Colonic mucosa (tissue), 4 donors: ENCODE measurements at regions not wholly inside any gene's neighbourhood (a gene's known extent, or its start where the extent isn't known, plus 50 kb on each side); places are given as distances from the start of the nearest gene placed in this dataset.

Source experiments
- DNase-seq: peaks from one replicate; pipeline ENCODE4 v3.0.0-alpha.2; 2020
- H3K27ac ChIP-seq: fragments of 200-600 bp; one replicate; pipeline ENCODE4 v1.8.0; 2021
- H3K27me3 ChIP-seq: fragments of 200-600 bp; one replicate; pipeline ENCODE4 v1.8.0; 2021
- H3K36me3 ChIP-seq: fragments of 200-600 bp; one replicate; pipeline ENCODE4 v1.8.0; 2021
- H3K4me1 ChIP-seq: fragments of 200-600 bp; one replicate; pipeline ENCODE4 v1.8.0; 2021; ENCODE audit warnings: mild to moderate bottlenecking
- H3K4me3 ChIP-seq: fragments of 200-600 bp; one replicate; pipeline ENCODE4 v1.8.0; 2021
- H3K9ac ChIP-seq, 2 donors: one replicate each; pipeline ENCODE4 v1.7.0; 2013; ENCODE audit warnings: control low read depth in 2 of 2, low read depth in 2 of 2, low read length in 2 of 2
- H3K9me3 ChIP-seq: fragments of 200-600 bp; one replicate; pipeline ENCODE4 v1.8.0; 2021
- intact Hi-C: fragments of 100-400 bp; cut with DNase I; formaldehyde crosslinking; loops from one replicate; pipeline ENCODE4 v1.14.1; 2022
- TF ChIP-seq, protein P1 (sequence below): fragments of 200-600 bp; IDR thresholded peaks from one replicate; pipeline ENCODE4 v1.8.0; 2022; ENCODE audit warnings: antibody characterized with exemption, mild to moderate bottlenecking
- donor health status: healthy.
- donor health status: DM: no; HTN: no; CAD: no.
- donor health status: DM: no; HTN: no; CAD: no.

DNA sequence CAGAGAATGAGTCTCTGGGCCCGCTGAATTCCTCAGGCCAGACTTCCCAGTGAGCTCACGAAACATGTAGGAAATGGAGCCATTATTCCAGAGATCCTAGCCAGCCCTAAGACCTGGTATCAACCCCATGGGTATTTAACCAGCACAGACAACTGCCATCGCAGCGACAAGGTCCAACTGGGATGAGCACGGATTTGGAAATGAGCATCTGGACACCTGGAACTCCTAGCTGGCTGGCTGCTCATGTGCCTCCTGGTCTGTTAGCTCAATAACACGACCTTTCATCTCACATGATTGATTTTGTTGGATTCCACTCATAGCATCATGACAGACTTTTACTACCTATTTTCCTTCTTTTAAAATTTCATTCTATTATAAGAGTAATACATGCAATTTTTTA is 51.0 kb downstream of the POU3F3 start:
- DNase-seq: no peak
- Histone ChIP-seq H3K27me3 (no peaks in the 10 kb centered on the region), H3K4me3 (no peak overlapping the region), H3K9ac (no peak overlapping the region), H3K9me3 (no peaks in the 10 kb centered on the region), H3K27ac (no peak overlapping the region), H3K4me1 (no peaks in the 10 kb centered on the region), H3K36me3 (no peaks in the 10 kb centered on the region)
- TF ChIP-seq, protein P1, sequence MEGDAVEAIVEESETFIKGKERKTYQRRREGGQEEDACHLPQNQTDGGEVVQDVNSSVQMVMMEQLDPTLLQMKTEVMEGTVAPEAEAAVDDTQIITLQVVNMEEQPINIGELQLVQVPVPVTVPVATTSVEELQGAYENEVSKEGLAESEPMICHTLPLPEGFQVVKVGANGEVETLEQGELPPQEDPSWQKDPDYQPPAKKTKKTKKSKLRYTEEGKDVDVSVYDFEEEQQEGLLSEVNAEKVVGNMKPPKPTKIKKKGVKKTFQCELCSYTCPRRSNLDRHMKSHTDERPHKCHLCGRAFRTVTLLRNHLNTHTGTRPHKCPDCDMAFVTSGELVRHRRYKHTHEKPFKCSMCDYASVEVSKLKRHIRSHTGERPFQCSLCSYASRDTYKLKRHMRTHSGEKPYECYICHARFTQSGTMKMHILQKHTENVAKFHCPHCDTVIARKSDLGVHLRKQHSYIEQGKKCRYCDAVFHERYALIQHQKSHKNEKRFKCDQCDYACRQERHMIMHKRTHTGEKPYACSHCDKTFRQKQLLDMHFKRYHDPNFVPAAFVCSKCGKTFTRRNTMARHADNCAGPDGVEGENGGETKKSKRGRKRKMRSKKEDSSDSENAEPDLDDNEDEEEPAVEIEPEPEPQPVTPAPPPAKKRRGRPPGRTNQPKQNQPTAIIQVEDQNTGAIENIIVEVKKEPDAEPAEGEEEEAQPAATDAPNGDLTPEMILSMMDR: no peak
- intact Hi-C loops: no loop called here

DNA sequence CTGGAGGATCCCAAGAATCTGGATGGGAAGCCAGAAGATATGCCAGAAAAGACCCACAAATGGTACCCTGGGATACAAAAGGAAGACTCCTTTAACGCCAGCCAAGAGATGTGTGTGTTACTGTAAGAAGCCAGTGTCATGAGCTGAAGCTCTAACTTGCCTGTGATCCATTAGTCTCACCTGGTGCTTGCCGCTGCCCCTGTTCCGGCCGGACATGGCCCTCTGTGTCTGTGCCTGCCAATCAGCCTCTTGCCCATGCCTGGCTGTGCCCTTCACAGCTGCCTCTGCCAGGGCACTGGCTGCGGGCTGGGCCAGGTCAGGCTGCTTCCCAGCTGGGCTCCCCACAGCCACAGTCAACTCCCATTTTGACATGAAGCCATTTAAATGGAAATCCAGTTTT is 55.4 kb downstream of the POU3F3 start:
- no peaks in the 10 kb centered on the region for H3K9me3 ChIP-seq
- DNase-seq: no peak
- no peak overlapping the region for H3K4me3 ChIP-seq
- no peak overlapping the region for H3K9ac ChIP-seq
- H3K4me1 ChIP-seq: no peaks in the 10 kb centered on the region
- intact Hi-C loops: no loop called here
- H3K36me3 ChIP-seq: no peaks in the 10 kb centered on the region
- no peak overlapping the region for H3K27ac ChIP-seq
- TF ChIP-seq, protein P1: no peak
- no peaks in the 10 kb centered on the region for H3K27me3 ChIP-seq

DNA sequence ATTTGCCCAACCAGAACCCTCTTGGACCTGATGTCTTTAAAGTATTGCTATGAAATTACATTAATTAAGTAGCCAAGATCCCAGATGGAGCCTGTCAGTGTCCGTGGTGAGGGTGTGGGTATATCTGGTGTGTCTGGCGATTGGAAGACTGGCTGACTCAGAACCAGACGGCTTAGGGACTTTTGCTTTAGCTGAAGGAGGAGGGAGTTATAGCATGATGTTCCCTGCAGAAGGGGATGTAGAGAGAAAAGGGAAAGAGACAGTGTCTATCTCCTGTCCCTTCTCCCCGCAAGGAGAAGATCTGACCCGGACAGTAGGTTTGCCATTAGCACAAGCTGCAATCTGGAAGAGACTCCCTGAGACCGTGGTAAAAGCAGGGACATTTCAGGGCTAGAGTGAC is 60.6 kb downstream of the POU3F3 start:
- TF ChIP-seq, protein P1: no peak

DNA sequence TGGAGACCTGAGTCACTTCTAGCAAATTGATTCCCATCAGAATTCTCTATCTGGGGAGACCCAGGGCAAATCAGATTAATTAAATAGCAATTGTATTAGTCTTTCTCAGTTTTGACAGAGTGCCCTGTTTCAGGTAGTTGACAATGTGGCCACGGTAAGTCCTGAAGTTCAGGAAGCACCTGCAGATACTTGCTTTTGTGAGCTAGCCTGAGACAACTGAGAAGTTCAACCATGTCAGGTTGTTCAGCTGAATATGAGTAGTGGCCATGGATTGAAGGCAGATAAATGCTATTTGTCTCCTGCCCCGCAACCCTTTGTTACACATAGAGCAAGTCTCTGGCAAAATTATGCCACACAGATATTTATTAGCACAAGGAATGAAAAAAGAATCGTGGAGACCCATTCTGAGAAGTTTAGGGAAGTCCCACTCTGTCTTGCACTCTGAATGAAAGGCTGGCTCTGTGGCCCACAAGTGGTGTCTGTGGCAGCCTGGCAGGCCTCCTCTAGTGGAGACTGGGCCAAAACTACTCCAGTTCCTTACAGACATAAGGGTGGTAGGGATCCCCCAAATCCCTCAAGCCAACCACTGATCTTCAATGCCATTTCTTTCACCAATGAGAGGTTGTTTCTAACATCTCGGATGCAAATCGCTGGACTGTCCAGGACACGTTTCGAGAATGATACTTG is 61.3 kb downstream of the POU3F3 start:
- no peaks in the 10 kb centered on the region for H3K9me3 ChIP-seq
- H3K27me3 ChIP-seq: no peaks in the 10 kb centered on the region
- H3K4me3 ChIP-seq: no peak overlapping the region
- no peak for DNase-seq
- no peak overlapping the region for H3K9ac ChIP-seq
- intact Hi-C loops: no loop called here
- no peaks in the 10 kb centered on the region for H3K4me1 ChIP-seq
- H3K27ac ChIP-seq: no peak overlapping the region
- TF ChIP-seq, protein P1: no peak
- H3K36me3 ChIP-seq: no peaks in the 10 kb centered on the region

More for the DNA sequence above, 60.6 kb downstream of the POU3F3 start:
- intact Hi-C loops: no loop called here
- no peak overlapping the region for H3K9ac ChIP-seq
- no peaks in the 10 kb centered on the region for H3K36me3 ChIP-seq
- H3K4me3 ChIP-seq: no peak overlapping the region
- H3K27ac ChIP-seq: no peak overlapping the region
- H3K4me1 ChIP-seq: no peaks in the 10 kb centered on the region
- DNase-seq: no peak
- no peaks in the 10 kb centered on the region for H3K27me3 ChIP-seq
- H3K9me3 ChIP-seq: no peaks in the 10 kb centered on the region

DNA sequence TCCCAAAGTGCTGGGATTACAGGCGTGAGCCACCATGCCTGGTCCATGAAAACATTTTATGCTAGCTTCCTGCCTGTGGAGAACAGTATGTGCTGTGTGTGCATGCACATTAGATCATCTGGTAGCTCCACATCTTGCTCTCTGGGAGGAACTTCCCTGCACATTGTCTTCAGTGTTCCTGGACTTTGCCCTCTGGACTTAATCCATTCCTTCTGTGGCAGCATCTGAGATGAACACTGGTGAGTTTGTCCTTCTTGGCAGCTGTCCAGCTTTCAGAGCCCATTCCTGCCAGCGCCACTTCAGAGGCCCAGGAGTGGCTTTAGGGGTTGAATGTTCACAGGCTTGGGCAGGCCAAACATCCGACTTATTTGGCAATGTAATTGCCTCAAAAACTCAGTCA is 65.2 kb downstream of the POU3F3 start:
- TF ChIP-seq, protein P1: no peak
- H3K9ac ChIP-seq: no peak overlapping the region
- no peaks in the 10 kb centered on the region for H3K9me3 ChIP-seq
- no peaks in the 10 kb centered on the region for H3K4me1 ChIP-seq
- no peak overlapping the region for H3K27ac ChIP-seq
- H3K4me3 ChIP-seq: no peak overlapping the region
- intact Hi-C loops: no loop called here
- no peaks in the 10 kb centered on the region for H3K36me3 ChIP-seq
- DNase-seq: peak; percentile 57
- H3K27me3 ChIP-seq: no peaks in the 10 kb centered on the region
